WTC11 (cell line): ENCODE measurements at regions not wholly inside any gene's neighbourhood (a gene's known extent, or its start where the extent isn't known, plus 50 kb on each side); places are given as distances from the start of the nearest gene placed in this dataset.

Experiments
- ATAC-seq: fragments of 200-7000 bp; cut with Tn5 transposase; 2 replicates; pipeline ENCODE4 v1.10.0; 2021; ENCODE audit warnings: mild to moderate bottlenecking, moderate library complexity
- CTCF ChIA-PET: fragments of 300-600 bp; sonication (Branson Sonifier 250); formaldehyde crosslinking; loops from one replicate; lab custom pipeline; 2021; ENCODE audit warnings: antibody characterized with exemption; lab: Charles Lee
- POLR2A ChIA-PET: fragments of 350-600 bp; sonication (Branson Sonifier 250); formaldehyde crosslinking; loops from one replicate; lab custom pipeline; 2021; ENCODE audit warnings: antibody characterized with exemption; lab: Charles Lee
- DNase-seq: peaks from one replicate; pipeline ENCODE4 v3.0.0; 2021; ENCODE audit warnings: low spot score
- H3K27ac Mint-ChIP-seq: 2 replicates; pipeline ENCODE4 v1.8.0; 2021; ENCODE audit warnings: mixed read lengths
- H3K27me3 Mint-ChIP-seq: 2 replicates; pipeline ENCODE4 v1.8.0; 2021; ENCODE audit warnings: low read depth, mild to moderate bottlenecking, moderate library complexity, mixed read lengths
- H3K36me3 Mint-ChIP-seq: 2 replicates; pipeline ENCODE4 v1.8.0; 2021; ENCODE audit warnings: mixed read lengths
- H3K4me1 Mint-ChIP-seq: 2 replicates; pipeline ENCODE4 v1.8.0; 2022; ENCODE audit warnings: mixed read lengths
- H3K4me3 Mint-ChIP-seq: 2 replicates; pipeline ENCODE4 v1.8.0; 2021; ENCODE audit warnings: mild to moderate bottlenecking, moderate library complexity, mixed read lengths
- H3K9me3 Mint-ChIP-seq: 2 replicates; pipeline ENCODE4 v1.8.0; 2021; ENCODE audit warnings: mixed read lengths
- AFF4 ChIP-seq: sonication (generic); formaldehyde crosslinking; IDR thresholded peaks from 2 replicates; pipeline ENCODE4 v1.8.1; 2023; ENCODE audit warnings: mild to moderate bottlenecking, missing genetic modification reagents, borderline replicate concordance
- ATF3 ChIP-seq: sonication (generic); formaldehyde crosslinking; conservative IDR thresholded peaks from 2 replicates; pipeline ENCODE4 v1.8.1; 2022; ENCODE audit warnings: mild to moderate bottlenecking, missing genetic modification reagents
- CREB1 ChIP-seq: sonication (generic); formaldehyde crosslinking; IDR thresholded peaks from 2 replicates; pipeline ENCODE4 v1.8.0; 2023; ENCODE audit warnings: mild to moderate bottlenecking, missing genetic modification reagents
- FOXP1 ChIP-seq: sonication (generic); formaldehyde crosslinking; IDR thresholded peaks from 2 replicates; pipeline ENCODE4 v1.8.0; 2022; ENCODE audit warnings: missing genetic modification reagents, mild to moderate bottlenecking, moderate library complexity, borderline replicate concordance
- GRHL2 ChIP-seq: fragments of 250-450 bp; sonication (Bioruptor Pico); IDR thresholded peaks from 2 replicates; pipeline ENCODE4 v1.8.0; 2022; ENCODE audit warnings: mild to moderate bottlenecking, moderate library complexity; ENCODE audit not compliant: insufficient replicate concordance, severe bottlenecking
- MXD4 ChIP-seq: fragments of 250-450 bp; sonication (Bioruptor Pico); IDR thresholded peaks from 2 replicates; pipeline ENCODE4 v1.8.0; 2021; ENCODE audit warnings: mild to moderate bottlenecking, moderate library complexity, borderline replicate concordance
- STAT6 ChIP-seq: sonication (generic); formaldehyde crosslinking; conservative IDR thresholded peaks from 2 replicates; pipeline ENCODE4 v1.8.1; 2023; ENCODE audit warnings: mild to moderate bottlenecking, low read depth, missing genetic modification reagents, moderate library complexity
- TEAD4 ChIP-seq: sonication (generic); formaldehyde crosslinking; IDR thresholded peaks from 2 replicates; pipeline ENCODE4 v1.8.0; 2022; ENCODE audit warnings: mild to moderate bottlenecking, missing genetic modification reagents
- ZNF138 ChIP-seq: sonication (generic); formaldehyde crosslinking; conservative IDR thresholded peaks from 2 replicates; pipeline ENCODE4 v1.8.1; 2022; ENCODE audit warnings: mild to moderate bottlenecking, moderate library complexity, missing genetic modification reagents
- ZNF281 ChIP-seq: sonication (generic); formaldehyde crosslinking; IDR thresholded peaks from 2 replicates; pipeline ENCODE4 v1.8.0; 2023; ENCODE audit warnings: mild to moderate bottlenecking, missing genetic modification reagents
- ZNF671 ChIP-seq: fragments of 250-450 bp; sonication (Bioruptor Pico); IDR thresholded peaks from 2 replicates; pipeline ENCODE4 v1.8.0; 2021; ENCODE audit warnings: mild to moderate bottlenecking
- TF ChIP-seq, protein P1 (sequence below): fragments of 250-450 bp; sonication (Bioruptor Pico); IDR thresholded peaks from 2 replicates; pipeline ENCODE4 v1.9.0; 2021; ENCODE audit warnings: mild to moderate bottlenecking, borderline replicate concordance
- TF ChIP-seq, protein P2 (sequence below): sonication (generic); formaldehyde crosslinking; IDR thresholded peaks from 2 replicates; pipeline ENCODE4 v1.8.0; 2022; ENCODE audit warnings: missing genetic modification reagents
- TF ChIP-seq, protein P3 (sequence below): sonication (generic); formaldehyde crosslinking; IDR thresholded peaks from 2 replicates; pipeline ENCODE4 v1.8.1; 2022; ENCODE audit warnings: missing genetic modification reagents, borderline replicate concordance

- POLR2A ChIA-PET, result no interaction called here
- Mint-ChIP-seq H3K27ac (no peak overlapping the region), H3K4me1 (0 out of 2 replicates have a peak, but pooled peaks cover 2% of the 10 kb centered on the region), H3K4me3 (no peak overlapping the region), H3K27me3 (no peaks in the 10 kb centered on the region)
- CTCF ChIA-PET, result no interaction called here
- DNase-seq (no peak), ATAC-seq (no peak)
- no peak for TF ChIP-seq MXD4 (CRISPR knock-in tag)
- no peak for TF ChIP-seq FOXP1 (CRISPR knock-in tag)
- no peak for TF ChIP-seq STAT6 (CRISPR knock-in tag)
- TF ChIP-seq ATF3 (CRISPR knock-in tag), result no peak
- no peak for TF ChIP-seq ZNF138 (CRISPR knock-in tag)
- TF ChIP-seq AFF4 (CRISPR knock-in tag), result no peak
- no peak for TF ChIP-seq ZNF671 (CRISPR knock-in tag)
- TF ChIP-seq TEAD4 (CRISPR knock-in tag), result no peak
- no peak for TF ChIP-seq GRHL2 (CRISPR knock-in tag)
- TF ChIP-seq, protein P1, sequence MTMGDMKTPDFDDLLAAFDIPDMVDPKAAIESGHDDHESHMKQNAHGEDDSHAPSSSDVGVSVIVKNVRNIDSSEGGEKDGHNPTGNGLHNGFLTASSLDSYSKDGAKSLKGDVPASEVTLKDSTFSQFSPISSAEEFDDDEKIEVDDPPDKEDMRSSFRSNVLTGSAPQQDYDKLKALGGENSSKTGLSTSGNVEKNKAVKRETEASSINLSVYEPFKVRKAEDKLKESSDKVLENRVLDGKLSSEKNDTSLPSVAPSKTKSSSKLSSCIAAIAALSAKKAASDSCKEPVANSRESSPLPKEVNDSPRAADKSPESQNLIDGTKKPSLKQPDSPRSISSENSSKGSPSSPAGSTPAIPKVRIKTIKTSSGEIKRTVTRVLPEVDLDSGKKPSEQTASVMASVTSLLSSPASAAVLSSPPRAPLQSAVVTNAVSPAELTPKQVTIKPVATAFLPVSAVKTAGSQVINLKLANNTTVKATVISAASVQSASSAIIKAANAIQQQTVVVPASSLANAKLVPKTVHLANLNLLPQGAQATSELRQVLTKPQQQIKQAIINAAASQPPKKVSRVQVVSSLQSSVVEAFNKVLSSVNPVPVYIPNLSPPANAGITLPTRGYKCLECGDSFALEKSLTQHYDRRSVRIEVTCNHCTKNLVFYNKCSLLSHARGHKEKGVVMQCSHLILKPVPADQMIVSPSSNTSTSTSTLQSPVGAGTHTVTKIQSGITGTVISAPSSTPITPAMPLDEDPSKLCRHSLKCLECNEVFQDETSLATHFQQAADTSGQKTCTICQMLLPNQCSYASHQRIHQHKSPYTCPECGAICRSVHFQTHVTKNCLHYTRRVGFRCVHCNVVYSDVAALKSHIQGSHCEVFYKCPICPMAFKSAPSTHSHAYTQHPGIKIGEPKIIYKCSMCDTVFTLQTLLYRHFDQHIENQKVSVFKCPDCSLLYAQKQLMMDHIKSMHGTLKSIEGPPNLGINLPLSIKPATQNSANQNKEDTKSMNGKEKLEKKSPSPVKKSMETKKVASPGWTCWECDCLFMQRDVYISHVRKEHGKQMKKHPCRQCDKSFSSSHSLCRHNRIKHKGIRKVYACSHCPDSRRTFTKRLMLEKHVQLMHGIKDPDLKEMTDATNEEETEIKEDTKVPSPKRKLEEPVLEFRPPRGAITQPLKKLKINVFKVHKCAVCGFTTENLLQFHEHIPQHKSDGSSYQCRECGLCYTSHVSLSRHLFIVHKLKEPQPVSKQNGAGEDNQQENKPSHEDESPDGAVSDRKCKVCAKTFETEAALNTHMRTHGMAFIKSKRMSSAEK (CRISPR knock-in tag), result no peak
- TF ChIP-seq, protein P2, sequence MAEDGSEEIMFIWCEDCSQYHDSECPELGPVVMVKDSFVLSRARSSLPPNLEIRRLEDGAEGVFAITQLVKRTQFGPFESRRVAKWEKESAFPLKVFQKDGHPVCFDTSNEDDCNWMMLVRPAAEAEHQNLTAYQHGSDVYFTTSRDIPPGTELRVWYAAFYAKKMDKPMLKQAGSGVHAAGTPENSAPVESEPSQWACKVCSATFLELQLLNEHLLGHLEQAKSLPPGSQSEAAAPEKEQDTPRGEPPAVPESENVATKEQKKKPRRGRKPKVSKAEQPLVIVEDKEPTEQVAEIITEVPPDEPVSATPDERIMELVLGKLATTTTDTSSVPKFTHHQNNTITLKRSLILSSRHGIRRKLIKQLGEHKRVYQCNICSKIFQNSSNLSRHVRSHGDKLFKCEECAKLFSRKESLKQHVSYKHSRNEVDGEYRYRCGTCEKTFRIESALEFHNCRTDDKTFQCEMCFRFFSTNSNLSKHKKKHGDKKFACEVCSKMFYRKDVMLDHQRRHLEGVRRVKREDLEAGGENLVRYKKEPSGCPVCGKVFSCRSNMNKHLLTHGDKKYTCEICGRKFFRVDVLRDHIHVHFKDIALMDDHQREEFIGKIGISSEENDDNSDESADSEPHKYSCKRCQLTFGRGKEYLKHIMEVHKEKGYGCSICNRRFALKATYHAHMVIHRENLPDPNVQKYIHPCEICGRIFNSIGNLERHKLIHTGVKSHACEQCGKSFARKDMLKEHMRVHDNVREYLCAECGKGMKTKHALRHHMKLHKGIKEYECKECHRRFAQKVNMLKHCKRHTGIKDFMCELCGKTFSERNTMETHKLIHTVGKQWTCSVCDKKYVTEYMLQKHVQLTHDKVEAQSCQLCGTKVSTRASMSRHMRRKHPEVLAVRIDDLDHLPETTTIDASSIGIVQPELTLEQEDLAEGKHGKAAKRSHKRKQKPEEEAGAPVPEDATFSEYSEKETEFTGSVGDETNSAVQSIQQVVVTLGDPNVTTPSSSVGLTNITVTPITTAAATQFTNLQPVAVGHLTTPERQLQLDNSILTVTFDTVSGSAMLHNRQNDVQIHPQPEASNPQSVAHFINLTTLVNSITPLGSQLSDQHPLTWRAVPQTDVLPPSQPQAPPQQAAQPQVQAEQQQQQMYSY (CRISPR knock-in tag), result no peak
- TF ChIP-seq ZNF281 (CRISPR knock-in tag), result no peak
- TF ChIP-seq CREB1 (CRISPR knock-in tag), result no peak
- TF ChIP-seq, protein P3, sequence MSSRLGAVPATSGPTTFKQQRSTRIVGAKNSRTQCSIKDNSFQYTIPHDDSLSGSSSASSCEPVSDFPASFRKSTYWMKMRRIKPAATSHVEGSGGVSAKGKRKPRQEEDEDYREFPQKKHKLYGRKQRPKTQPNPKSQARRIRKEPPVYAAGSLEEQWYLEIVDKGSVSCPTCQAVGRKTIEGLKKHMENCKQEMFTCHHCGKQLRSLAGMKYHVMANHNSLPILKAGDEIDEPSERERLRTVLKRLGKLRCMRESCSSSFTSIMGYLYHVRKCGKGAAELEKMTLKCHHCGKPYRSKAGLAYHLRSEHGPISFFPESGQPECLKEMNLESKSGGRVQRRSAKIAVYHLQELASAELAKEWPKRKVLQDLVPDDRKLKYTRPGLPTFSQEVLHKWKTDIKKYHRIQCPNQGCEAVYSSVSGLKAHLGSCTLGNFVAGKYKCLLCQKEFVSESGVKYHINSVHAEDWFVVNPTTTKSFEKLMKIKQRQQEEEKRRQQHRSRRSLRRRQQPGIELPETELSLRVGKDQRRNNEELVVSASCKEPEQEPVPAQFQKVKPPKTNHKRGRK, result no peak
- TF ChIP-seq, all 79 proteins: peak for 0
- Mint-ChIP-seq H3K36me3 (no peaks in the 10 kb centered on the region), H3K9me3 (peaks cover 15% of the 10 kb centered on the region)
These were observed 153.5 kb upstream of the TARS1 start for GRCh38 chr5:33287242-33287641.
